ENCODE measurements at regions not wholly inside any gene's neighbourhood (a gene's known extent, or its start where the extent isn't known, plus 50 kb on each side); places are given as distances from the start of the nearest gene placed in this dataset.

DNA sequence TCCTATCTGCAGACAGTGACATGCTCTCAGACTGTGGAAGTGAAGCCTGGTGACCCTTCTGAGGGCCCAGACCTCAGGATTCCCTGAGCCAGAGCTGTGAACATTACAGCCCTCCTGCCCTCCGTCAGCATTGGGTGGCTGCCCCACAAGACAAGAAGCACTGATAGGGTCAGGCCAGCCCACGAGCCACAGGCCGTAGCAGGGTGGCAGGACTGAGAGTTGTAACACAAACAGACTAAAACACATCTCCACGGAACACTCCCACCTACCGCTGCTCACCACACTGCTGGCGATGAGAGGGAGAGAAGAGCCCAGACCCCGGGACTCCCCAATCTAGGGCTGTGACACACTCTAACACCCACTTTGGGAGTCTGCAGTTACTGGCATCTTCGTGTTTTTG is 264.8 kb upstream of the FSIP2 start:
- TF ChIP-seq, protein P1, sequence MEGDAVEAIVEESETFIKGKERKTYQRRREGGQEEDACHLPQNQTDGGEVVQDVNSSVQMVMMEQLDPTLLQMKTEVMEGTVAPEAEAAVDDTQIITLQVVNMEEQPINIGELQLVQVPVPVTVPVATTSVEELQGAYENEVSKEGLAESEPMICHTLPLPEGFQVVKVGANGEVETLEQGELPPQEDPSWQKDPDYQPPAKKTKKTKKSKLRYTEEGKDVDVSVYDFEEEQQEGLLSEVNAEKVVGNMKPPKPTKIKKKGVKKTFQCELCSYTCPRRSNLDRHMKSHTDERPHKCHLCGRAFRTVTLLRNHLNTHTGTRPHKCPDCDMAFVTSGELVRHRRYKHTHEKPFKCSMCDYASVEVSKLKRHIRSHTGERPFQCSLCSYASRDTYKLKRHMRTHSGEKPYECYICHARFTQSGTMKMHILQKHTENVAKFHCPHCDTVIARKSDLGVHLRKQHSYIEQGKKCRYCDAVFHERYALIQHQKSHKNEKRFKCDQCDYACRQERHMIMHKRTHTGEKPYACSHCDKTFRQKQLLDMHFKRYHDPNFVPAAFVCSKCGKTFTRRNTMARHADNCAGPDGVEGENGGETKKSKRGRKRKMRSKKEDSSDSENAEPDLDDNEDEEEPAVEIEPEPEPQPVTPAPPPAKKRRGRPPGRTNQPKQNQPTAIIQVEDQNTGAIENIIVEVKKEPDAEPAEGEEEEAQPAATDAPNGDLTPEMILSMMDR (IDR thresholded peaks at IDR 0.05): no peak
- TF ChIP-seq POLR2A (IDR thresholded peaks at IDR 0.05): no peak
